ENCODE measurements at regions not wholly inside any gene's neighbourhood (a gene's known extent, or its start where the extent isn't known, plus 50 kb on each side); places are given as distances from the start of the nearest gene placed in this dataset.

DNA sequence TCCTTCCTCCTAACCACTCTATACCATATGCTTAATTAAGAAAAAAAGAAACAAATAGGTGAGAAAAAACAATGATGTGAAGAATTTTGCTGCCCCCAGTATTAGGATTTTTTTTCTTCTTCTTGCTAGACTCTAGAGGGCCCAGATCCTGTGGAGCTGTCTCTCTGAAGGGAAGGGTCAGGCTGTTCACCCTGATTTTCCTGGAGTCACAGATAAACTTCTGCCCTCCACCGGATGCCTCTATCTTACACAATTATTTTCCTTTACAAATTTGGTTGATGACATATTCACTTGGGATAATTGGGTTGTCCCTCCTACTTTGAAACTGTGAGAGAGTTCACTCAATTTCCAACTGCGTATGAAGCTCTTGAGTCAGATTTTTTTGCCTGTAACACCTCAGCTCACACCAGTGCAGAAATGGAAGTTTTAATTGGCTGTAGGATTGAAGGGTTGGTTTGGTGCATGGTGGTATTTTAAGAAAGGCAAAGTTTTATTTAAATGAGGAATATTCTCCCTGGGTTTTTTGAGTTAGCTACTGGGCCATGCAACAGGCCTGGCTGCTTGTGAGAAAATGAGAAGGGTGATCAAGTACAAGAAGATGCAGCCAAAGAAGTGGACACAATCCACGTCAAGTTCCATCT lies 73.7 kb upstream of the ESR1 start:
- no peak overlapping the region for H3K27ac ChIP-seq (ENCODE audit: low read depth in 2 of 2, low read length in 1 of 2)
- H3K4me3 ChIP-seq (ENCODE audit: low read depth in 2 of 2, low read length in 1 of 2), result no peak overlapping the region
- H3K4me2 ChIP-seq, result no peak overlapping the region
- H3K9me2 ChIP-seq, result no peaks in the 10 kb centered on the region
- DNase-seq, result no peak
- POLR2A ChIA-PET, result no interaction called here
- H3F3A ChIP-seq (replicated peaks; ENCODE audit: insufficient read depth), result no peaks in the 10 kb centered on the region
- H3K27me3 ChIP-seq (ENCODE audit: insufficient read depth), result no peaks in the 10 kb centered on the region
- H4K20me1 ChIP-seq (ENCODE audit: insufficient read depth), result no peaks in the 10 kb centered on the region
- no peak overlapping the region for H3K9ac ChIP-seq
- 28% methylated on average over 3 of the region's 3 CpGs for WGBS (ENCODE audit: low lambda C conversion rate)
- CTCF ChIA-PET, result interaction anchor here (0.7 kb wide), 1 partner anchor 536 kb away, joined by 3 read pairs; no protein-coding TSS in a partner anchor
- H2AFZ ChIP-seq (ENCODE audit: low read depth), result no peak overlapping the region
- no peaks in the 10 kb centered on the region for H3K79me2 ChIP-seq (ENCODE audit: insufficient read depth)
- H3K9me3 ChIP-seq, result no peaks in the 10 kb centered on the region
- TF ChIP-seq FOXM1 (IDR thresholded peaks at IDR 0.05; ENCODE audit: low read depth), result no peak
- H3K4me1 ChIP-seq (ENCODE audit: control insufficient read depth in 1 of 2, insufficient read depth in 2 of 2, low read depth in 1 of 2, low read length in 1 of 2), result no peaks in the 10 kb centered on the region
- no peaks in the 10 kb centered on the region for H3K36me3 ChIP-seq (replicated peaks in 1 of 2; ENCODE audit: control insufficient read depth in 1 of 2, insufficient read depth in 2 of 2, low read length in 1 of 2)

DNA sequence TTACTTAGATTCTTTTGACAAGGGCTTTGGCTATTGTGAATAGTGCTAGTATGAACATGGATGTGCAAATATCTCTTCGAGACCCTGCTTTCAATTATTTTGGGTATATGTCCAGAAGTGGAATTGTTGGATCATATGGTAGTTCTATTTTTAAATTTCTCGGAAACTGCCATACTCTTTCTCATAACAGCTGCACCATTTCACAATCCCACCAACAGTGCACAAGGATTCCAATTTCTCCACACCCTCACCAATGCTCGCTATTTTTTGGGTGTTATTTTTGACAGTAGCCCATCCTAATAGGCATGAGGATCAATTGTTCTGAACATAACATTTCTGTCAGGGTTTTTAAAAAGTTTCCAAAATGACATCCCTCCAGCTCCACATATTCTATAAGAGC lies 69.2 kb upstream of the ESR1 start:
- Histone ChIP-seq H4K20me1 (ENCODE audit: insufficient read depth) (no peaks in the 10 kb centered on the region), H3K79me2 (ENCODE audit: insufficient read depth) (no peaks in the 10 kb centered on the region), H3K4me3 (ENCODE audit: low read depth in 2 of 2, low read length in 1 of 2) (no peak overlapping the region), H3K9me2 (no peaks in the 10 kb centered on the region), H3K9me3 (no peaks in the 10 kb centered on the region), H3K36me3 (replicated peaks in 1 of 2; ENCODE audit: control insufficient read depth in 1 of 2, insufficient read depth in 2 of 2, low read length in 1 of 2) (no peaks in the 10 kb centered on the region), H3F3A (replicated peaks; ENCODE audit: insufficient read depth) (no peaks in the 10 kb centered on the region), H3K27me3 (ENCODE audit: insufficient read depth) (no peaks in the 10 kb centered on the region), H3K4me2 (no peak overlapping the region), H3K9ac (no peak overlapping the region), H2AFZ (ENCODE audit: low read depth) (no peak overlapping the region), H3K27ac (ENCODE audit: low read depth in 2 of 2, low read length in 1 of 2) (no peak overlapping the region), H3K4me1 (ENCODE audit: control insufficient read depth in 1 of 2, insufficient read depth in 2 of 2, low read depth in 1 of 2, low read length in 1 of 2) (no peaks in the 10 kb centered on the region)
- WGBS (ENCODE audit: low lambda C conversion rate), result 17% methylated on average over 3 of the region's 3 CpGs
- TF ChIP-seq, protein P1, sequence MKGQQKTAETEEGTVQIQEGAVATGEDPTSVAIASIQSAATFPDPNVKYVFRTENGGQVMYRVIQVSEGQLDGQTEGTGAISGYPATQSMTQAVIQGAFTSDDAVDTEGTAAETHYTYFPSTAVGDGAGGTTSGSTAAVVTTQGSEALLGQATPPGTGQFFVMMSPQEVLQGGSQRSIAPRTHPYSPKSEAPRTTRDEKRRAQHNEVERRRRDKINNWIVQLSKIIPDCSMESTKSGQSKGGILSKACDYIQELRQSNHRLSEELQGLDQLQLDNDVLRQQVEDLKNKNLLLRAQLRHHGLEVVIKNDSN (IDR thresholded peaks at IDR 0.05; ENCODE audit: borderline replicate concordance, low read depth), result no peak
- TF ChIP-seq, protein P2, sequence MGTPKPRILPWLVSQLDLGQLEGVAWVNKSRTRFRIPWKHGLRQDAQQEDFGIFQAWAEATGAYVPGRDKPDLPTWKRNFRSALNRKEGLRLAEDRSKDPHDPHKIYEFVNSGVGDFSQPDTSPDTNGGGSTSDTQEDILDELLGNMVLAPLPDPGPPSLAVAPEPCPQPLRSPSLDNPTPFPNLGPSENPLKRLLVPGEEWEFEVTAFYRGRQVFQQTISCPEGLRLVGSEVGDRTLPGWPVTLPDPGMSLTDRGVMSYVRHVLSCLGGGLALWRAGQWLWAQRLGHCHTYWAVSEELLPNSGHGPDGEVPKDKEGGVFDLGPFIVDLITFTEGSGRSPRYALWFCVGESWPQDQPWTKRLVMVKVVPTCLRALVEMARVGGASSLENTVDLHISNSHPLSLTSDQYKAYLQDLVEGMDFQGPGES (IDR thresholded peaks at IDR 0.05; ENCODE audit: low read depth, low read length), result no peak
- TF ChIP-seq, protein P3, sequence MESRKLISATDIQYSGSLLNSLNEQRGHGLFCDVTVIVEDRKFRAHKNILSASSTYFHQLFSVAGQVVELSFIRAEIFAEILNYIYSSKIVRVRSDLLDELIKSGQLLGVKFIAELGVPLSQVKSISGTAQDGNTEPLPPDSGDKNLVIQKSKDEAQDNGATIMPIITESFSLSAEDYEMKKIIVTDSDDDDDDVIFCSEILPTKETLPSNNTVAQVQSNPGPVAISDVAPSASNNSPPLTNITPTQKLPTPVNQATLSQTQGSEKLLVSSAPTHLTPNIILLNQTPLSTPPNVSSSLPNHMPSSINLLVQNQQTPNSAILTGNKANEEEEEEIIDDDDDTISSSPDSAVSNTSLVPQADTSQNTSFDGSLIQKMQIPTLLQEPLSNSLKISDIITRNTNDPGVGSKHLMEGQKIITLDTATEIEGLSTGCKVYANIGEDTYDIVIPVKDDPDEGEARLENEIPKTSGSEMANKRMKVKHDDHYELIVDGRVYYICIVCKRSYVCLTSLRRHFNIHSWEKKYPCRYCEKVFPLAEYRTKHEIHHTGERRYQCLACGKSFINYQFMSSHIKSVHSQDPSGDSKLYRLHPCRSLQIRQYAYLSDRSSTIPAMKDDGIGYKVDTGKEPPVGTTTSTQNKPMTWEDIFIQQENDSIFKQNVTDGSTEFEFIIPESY (IDR thresholded peaks at IDR 0.05; ENCODE audit: borderline replicate concordance, low read depth), result no peak
- TF ChIP-seq MXI1 (IDR thresholded peaks at IDR 0.05; ENCODE audit: low read depth, low read length), result no peak
- ChIA-PET POLR2A (no interaction called here), CTCF (no interaction called here)
- DNase-seq, result no peak

DNA sequence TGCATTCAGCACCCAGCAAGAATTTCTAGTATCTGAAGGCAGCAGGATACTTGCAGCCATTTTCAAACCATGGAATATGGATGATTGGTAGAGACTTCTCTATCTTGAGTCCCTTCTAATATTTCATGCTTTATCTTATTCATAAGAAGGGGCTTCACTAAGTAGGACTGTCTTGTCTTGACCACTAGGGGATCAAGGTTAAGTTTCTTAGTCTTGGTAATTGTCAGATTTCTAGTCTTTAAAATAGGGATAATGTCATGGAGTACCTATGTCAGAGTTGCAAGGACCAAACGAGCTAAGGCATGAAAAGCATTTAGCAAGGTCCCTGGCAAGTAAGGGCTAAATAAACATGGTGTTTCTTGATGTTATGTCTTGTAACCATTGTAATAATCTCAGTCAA lies 68.5 kb upstream of the ESR1 start:
- Histone ChIP-seq H2AFZ (ENCODE audit: low read depth) (no peak overlapping the region), H3K36me3 (replicated peaks in 1 of 2; ENCODE audit: control insufficient read depth in 1 of 2, insufficient read depth in 2 of 2, low read length in 1 of 2) (no peaks in the 10 kb centered on the region), H3K4me1 (ENCODE audit: control insufficient read depth in 1 of 2, insufficient read depth in 2 of 2, low read depth in 1 of 2, low read length in 1 of 2) (no peaks in the 10 kb centered on the region), H3K4me2 (no peak overlapping the region), H3F3A (replicated peaks; ENCODE audit: insufficient read depth) (no peaks in the 10 kb centered on the region), H3K27ac (ENCODE audit: low read depth in 2 of 2, low read length in 1 of 2) (no peak overlapping the region), H3K4me3 (ENCODE audit: low read depth in 2 of 2, low read length in 1 of 2) (no peak overlapping the region), H3K27me3 (ENCODE audit: insufficient read depth) (no peaks in the 10 kb centered on the region), H3K79me2 (ENCODE audit: insufficient read depth) (no peaks in the 10 kb centered on the region), H3K9me2 (no peaks in the 10 kb centered on the region), H3K9me3 (no peaks in the 10 kb centered on the region), H4K20me1 (ENCODE audit: insufficient read depth) (no peaks in the 10 kb centered on the region), H3K9ac (no peak overlapping the region)
- ChIA-PET CTCF (no interaction called here), POLR2A (no interaction called here)
- no peak for DNase-seq
- WGBS (ENCODE audit: low lambda C conversion rate), result 0% methylated on average over 1 of the region's 1 CpG
- TF ChIP-seq, protein P4, sequence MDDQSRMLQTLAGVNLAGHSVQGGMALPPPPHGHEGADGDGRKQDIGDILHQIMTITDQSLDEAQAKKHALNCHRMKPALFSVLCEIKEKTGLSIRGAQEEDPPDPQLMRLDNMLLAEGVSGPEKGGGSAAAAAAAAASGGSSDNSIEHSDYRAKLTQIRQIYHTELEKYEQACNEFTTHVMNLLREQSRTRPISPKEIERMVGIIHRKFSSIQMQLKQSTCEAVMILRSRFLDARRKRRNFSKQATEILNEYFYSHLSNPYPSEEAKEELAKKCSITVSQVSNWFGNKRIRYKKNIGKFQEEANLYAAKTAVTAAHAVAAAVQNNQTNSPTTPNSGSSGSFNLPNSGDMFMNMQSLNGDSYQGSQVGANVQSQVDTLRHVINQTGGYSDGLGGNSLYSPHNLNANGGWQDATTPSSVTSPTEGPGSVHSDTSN (IDR thresholded peaks at IDR 0.05), result no peak
- TF ChIP-seq RXRA (IDR thresholded peaks at IDR 0.05; ENCODE audit: borderline replicate concordance, low read depth), result no peak
- no peak for TF ChIP-seq TAF1 (IDR thresholded peaks at IDR 0.05; ENCODE audit: borderline replicate concordance, low read depth, low read length)
- no peak for TF ChIP-seq NRF1 (IDR thresholded peaks at IDR 0.05; ENCODE audit: low read depth, low read length)
- no peak for TF ChIP-seq RAD21 (IDR thresholded peaks at IDR 0.05; ENCODE audit: low read length)
- TF ChIP-seq FOSL2 (IDR thresholded peaks at IDR 0.05; ENCODE audit: borderline replicate concordance, low read depth), result no peak
- no peak for TF ChIP-seq EP300 (IDR thresholded peaks at IDR 0.05; ENCODE audit: borderline replicate concordance in 1 of 2, low read depth in 1 of 2, low read length in 1 of 2)
- TF ChIP-seq, protein P5, sequence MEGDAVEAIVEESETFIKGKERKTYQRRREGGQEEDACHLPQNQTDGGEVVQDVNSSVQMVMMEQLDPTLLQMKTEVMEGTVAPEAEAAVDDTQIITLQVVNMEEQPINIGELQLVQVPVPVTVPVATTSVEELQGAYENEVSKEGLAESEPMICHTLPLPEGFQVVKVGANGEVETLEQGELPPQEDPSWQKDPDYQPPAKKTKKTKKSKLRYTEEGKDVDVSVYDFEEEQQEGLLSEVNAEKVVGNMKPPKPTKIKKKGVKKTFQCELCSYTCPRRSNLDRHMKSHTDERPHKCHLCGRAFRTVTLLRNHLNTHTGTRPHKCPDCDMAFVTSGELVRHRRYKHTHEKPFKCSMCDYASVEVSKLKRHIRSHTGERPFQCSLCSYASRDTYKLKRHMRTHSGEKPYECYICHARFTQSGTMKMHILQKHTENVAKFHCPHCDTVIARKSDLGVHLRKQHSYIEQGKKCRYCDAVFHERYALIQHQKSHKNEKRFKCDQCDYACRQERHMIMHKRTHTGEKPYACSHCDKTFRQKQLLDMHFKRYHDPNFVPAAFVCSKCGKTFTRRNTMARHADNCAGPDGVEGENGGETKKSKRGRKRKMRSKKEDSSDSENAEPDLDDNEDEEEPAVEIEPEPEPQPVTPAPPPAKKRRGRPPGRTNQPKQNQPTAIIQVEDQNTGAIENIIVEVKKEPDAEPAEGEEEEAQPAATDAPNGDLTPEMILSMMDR (IDR thresholded peaks at IDR 0.05), result no peak
- no peak for TF ChIP-seq MEF2A (IDR thresholded peaks at IDR 0.05; ENCODE audit: borderline replicate concordance, low read depth)
- TF ChIP-seq YY1 (IDR thresholded peaks at IDR 0.05; ENCODE audit: low read depth), result no peak
- TF ChIP-seq TCF12 (IDR thresholded peaks at IDR 0.05), result no peak
